ENCODE measurements at regions not wholly inside any gene's neighbourhood (a gene's known extent, or its start where the extent isn't known, plus 50 kb on each side); places are given as distances from the start of the nearest gene placed in this dataset.
A peak's percentile ranks its signal among the peaks of the same experiment; 100 is the strongest.
"Not testable (repeated sequence)": the region's sequence is repeated elsewhere in the genome, so short reads cannot be mapped to it uniquely, and the experiment has no call there.

- H3K4me3 ChIP-seq, result no peak overlapping the region
- H3K36me3 ChIP-seq, result no peaks in the 10 kb centered on the region
- no peaks in the 10 kb centered on the region for H3K27me3 ChIP-seq (ENCODE audit: low read depth)
- TF ChIP-seq, protein P1, sequence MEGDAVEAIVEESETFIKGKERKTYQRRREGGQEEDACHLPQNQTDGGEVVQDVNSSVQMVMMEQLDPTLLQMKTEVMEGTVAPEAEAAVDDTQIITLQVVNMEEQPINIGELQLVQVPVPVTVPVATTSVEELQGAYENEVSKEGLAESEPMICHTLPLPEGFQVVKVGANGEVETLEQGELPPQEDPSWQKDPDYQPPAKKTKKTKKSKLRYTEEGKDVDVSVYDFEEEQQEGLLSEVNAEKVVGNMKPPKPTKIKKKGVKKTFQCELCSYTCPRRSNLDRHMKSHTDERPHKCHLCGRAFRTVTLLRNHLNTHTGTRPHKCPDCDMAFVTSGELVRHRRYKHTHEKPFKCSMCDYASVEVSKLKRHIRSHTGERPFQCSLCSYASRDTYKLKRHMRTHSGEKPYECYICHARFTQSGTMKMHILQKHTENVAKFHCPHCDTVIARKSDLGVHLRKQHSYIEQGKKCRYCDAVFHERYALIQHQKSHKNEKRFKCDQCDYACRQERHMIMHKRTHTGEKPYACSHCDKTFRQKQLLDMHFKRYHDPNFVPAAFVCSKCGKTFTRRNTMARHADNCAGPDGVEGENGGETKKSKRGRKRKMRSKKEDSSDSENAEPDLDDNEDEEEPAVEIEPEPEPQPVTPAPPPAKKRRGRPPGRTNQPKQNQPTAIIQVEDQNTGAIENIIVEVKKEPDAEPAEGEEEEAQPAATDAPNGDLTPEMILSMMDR (IDR thresholded peaks at IDR 0.05), result no peak
- no peaks in the 10 kb centered on the region for H3K9me3 ChIP-seq
- no peak overlapping the region for H3K27ac ChIP-seq
- peaks cover 1% of the 10 kb centered on the region for H3K4me1 ChIP-seq
- no peak for ATAC-seq
- intact Hi-C loops (cut with DNase I), result no loop called here
- no peak for DNase-seq
Observed at GRCh38 chr2:113823716-113824595, 65.9 kb upstream of the ACTR3 start.

DNA sequence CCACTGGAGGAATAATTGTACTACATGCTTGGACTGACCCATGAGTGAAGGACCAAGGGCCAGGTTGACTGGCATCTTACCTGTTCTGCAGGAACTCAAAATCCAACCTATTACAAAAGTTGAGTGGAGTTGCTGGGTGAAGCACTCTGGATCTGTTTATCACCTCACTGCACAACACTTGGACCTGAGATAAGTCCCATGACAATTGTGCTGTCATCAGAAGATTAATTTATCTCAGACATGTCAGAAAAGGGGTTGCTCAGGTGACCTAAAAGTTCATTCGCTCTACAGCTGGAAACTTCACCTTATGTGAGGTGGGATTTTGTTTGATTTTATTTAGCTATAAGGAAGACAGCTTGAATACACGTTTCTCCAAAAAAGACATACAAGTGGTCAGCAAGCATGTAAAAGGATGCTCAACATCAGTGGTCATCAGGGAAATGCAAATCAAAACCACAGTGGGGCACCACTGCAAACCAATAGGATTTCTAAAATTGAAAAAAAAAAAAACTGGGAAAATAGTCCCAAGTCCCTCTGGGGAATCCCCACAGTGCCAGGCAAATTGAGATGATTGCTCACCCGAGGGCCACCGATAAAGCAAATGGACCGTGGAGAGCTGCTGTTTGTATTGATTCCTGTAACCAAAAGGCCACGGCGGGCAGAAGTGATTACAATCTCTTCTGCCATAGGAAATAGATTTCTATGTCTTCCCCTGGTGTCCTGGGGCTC lies 65.8 kb upstream of the SLC35F5 start:
- H3K9me3 ChIP-seq, result no peaks in the 10 kb centered on the region
- no peaks in the 10 kb centered on the region for H3K36me3 ChIP-seq
- no peak for ATAC-seq
- intact Hi-C loops (cut with DNase I), result no loop called here
- no peak overlapping the region for H3K4me3 ChIP-seq
- H3K4me1 ChIP-seq, result peaks cover 15% of the 10 kb centered on the region
- no peak for DNase-seq
- H3K27me3 ChIP-seq (ENCODE audit: low read depth), result no peaks in the 10 kb centered on the region
- no peak overlapping the region for H3K27ac ChIP-seq
- TF ChIP-seq, protein P1 (IDR thresholded peaks at IDR 0.05), result no peak

DNA sequence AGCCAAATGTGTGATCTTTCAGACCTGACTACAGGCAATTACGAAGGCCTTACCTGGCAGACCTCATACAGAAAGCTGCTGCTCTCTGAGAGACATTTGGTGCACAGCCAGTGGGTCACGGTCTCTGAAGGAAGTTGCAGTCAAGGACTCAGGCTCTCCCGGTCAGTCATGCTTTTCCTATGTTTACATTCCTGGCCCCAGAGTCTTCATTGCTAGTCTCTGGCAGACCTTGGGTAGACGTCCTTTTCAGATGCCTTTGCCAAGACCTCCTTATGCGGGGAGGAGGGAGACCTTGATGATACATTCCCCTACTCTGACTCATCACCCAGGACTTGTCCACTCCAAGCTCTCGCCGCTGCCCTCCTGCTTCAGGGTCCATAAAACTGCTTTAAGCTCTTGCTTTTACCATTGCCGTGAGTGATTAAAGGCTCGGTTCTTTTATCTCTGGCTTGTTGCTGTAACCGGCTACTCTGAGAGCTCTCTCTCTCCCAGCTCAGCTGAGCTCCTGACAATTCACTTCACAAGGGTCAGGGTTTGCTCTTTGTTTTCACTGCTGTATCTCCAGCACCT lies 62.0 kb upstream of the SLC35F5 start:
- Histone ChIP-seq H3K4me3 (no peak overlapping the region), H3K4me1 (peaks cover 15% of the 10 kb centered on the region), H3K9me3 (no peaks in the 10 kb centered on the region), H3K27ac (no peak overlapping the region), H3K27me3 (ENCODE audit: low read depth) (no peaks in the 10 kb centered on the region), H3K36me3 (no peaks in the 10 kb centered on the region)
- peak; percentile 53 for DNase-seq
- TF ChIP-seq, protein P1 (IDR thresholded peaks at IDR 0.05), result no peak
- intact Hi-C loops (cut with DNase I), result no loop called here
- peak; percentile 89 for ATAC-seq

- H3K4me3 ChIP-seq; H3K4me1 ChIP-seq; H3K9me3 ChIP-seq; H3K27me3 ChIP-seq (ENCODE audit: low read depth); H3K27ac ChIP-seq; H3K36me3 ChIP-seq; intact Hi-C loops (cut with DNase I); ATAC-seq; DNase-seq: not testable (repeated sequence)
Observed at GRCh38 chr2:113813396-113813795, 57.0 kb upstream of the SLC35F5 start.

GRCh38 chr2:113812204-113812603 lies 55.8 kb upstream of the SLC35F5 start:
- intact Hi-C loops (cut with DNase I), result no loop called here
- Histone ChIP-seq H3K9me3 (no peaks in the 10 kb centered on the region), H3K4me3 (no peak overlapping the region), H3K36me3 (no peaks in the 10 kb centered on the region), H3K4me1 (no peaks in the 10 kb centered on the region), H3K27ac (no peak overlapping the region), H3K27me3 (ENCODE audit: low read depth) (no peaks in the 10 kb centered on the region)
- TF ChIP-seq, protein P1 (IDR thresholded peaks at IDR 0.05), result no peak
- ATAC-seq (no peak), DNase-seq (no peak)

All from lower lobe of right lung (tissue), 2 donors.